DMS114 treated with DMSO at 0.1 percent for 48 hours (cell line): ENCODE measurements at regions not wholly inside any gene's neighbourhood (a gene's known extent, or its start where the extent isn't known, plus 50 kb on each side); places are given as distances from the start of the nearest gene placed in this dataset.
"Not testable (repeated sequence)": the region's sequence is repeated elsewhere in the genome, so short reads cannot be mapped to it uniquely, and the experiment has no call there.

Experiments
- DNase-seq: peaks from one replicate; lab custom pipeline; 2025; ENCODE audit not compliant: unreplicated experiment; lab: John Stamatoyannopoulos, UW

GRCh38 chr1:224029286-224030025 is 84.5 kb upstream of the FBXO28 start:
- DNase-seq = not testable (repeated sequence)

GRCh38 chr1:224028802-224029201 is 85.1 kb upstream of the FBXO28 start:
- DNase-seq = not testable (repeated sequence)

DNA sequence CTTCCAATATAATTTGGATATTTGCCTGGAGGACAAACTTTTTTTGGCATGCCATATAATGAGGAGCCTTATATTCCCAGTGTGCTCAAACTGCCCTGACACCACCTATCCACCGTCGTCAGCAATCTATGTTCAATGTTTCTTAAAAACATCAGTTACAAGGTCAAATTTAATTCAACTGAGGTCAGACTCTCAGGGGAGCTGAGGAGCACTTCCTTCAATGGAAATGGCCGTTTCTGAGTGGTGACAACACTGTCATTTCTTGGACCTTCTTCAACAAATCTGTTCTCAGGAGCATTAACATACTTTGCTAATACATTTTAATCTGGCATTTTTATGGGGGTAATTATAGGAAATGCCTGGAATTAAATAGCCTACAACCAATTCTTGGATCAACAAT is 90.8 kb upstream of the FBXO28 start:
- DNase-seq = not testable (repeated sequence)

- not testable (repeated sequence) for DNase-seq
Measured at GRCh38 chr1:224022249-224022970, 91.5 kb upstream of the FBXO28 start.

DNA sequence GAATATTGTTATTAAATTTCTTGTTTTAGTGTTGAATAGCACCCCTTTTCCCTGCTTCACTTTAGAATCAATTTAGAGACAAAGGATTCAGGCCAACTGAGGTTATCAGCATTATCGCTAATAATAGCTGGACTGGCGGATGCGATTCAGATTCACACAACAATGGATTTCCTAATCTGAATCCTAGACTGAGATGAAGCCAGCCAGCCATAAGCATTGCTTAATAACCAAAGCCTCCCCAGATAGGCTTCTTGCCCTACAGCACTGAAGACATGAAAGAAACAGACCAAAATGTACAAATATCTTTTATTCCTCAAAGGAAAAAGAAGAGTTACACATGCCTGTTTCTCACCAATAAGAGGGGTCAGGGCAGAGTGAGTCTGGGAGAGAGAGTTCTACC is 94.0 kb upstream of the FBXO28 start:
- DNase-seq = not testable (repeated sequence)

GRCh38 chr1:224015782-224016181 is 98.1 kb upstream of the FBXO28 start:
- not testable (repeated sequence) for DNase-seq

- DNase-seq = no peak
Measured at GRCh38 chr1:224014330-224014649, 99.6 kb upstream of the FBXO28 start.

DNA sequence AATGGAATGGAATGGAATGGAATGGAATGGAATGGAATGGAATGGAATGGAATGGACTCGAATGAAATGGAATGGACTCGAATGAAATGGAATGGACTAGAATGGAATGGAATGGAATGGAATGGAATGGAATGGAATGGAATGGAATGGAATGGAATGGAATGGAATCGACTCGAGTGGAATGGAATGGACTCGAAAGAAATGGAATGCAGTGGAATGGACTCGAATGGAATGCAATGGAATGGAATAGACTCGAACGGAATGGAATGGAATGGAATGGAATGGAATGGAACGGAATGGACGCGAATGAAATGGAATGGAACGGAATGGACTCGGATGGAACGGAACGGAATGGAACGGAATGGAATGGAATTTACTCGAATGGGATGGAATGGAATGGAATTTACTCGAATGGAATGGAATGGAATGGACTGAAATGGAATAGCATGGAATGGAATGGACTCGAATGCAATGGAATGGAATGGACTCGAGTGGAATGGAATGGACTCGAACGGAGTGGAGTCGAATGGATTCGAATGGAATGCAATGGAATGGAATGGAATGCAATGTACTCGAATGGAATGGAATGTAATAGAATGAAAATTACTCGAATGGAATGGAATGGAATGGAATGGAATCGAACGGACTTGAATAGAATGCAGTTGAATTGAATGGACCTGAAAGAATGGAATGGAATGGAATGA is 100.1 kb upstream of the FBXO28 start:
- not testable (repeated sequence) for DNase-seq

GRCh38 chr1:224012807-224013434 is 101.0 kb upstream of the FBXO28 start:
- DNase-seq = not testable (repeated sequence)

- not testable (repeated sequence) for DNase-seq
Measured at GRCh38 chr1:224012162-224012561, 101.7 kb upstream of the FBXO28 start.

DNA sequence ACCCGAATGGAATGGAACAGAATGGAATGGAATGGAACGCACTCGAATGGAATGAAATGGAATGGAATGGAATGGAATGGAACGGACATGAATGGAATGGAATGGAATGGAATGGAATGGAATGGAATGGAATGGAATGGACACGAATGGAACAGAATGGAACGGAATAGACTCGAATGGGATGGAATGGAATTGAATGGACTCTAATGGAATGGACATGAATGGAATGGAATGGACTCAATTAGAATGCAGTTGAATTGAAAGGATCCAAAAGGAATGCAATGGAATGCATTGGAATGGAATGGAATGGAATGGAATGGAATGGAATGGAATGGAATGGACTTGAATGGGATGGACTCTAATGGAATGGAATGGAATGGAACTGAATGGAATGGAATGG is 102.2 kb upstream of the FBXO28 start:
- not testable (repeated sequence) for DNase-seq

DNA sequence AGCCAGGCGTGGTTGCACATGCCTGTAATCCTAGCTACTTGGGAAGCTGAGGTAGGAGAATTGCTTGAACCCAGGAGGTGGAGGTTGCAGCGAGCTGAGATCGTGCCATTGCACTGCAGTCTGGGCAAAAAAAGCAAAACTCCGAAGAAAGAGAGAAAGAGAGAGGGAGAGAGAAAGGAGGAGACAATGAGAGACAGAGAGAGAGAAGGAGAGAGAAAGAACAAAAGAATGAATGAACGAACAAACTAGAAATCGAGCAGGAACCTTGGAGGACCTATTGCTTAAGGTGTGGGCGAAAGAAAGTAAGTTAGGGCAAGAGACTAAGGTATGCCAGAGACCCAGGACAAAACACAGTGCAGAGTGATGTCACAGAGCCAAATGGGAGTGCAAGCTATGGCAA is 102.8 kb upstream of the FBXO28 start:
- DNase-seq = not testable (repeated sequence)

DNA sequence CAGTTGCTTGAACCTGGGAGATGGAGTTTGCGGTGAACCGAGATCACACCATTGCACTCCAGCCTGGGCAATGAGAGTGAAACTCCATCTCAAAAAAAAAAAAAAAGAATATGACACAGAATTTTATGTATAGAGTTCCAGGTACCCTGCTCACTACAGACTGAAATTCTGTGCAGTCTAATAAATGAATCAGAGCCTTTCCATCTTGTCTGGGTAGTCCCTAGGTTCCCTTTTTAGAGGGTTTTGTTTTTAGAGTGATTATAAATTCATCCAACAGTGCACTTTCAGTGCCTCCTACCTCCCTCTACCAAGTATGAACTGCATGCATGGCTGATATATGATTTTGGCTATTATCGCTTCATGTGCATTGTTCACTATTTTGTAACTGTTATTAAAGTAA is 107.9 kb upstream of the FBXO28 start:
- not testable (repeated sequence) for DNase-seq

GRCh38 chr1:224004552-224005315 is 109.2 kb upstream of the FBXO28 start:
- not testable (repeated sequence) for DNase-seq

- not testable (repeated sequence) for DNase-seq
Measured at GRCh38 chr1:224003896-224004295, 110.0 kb upstream of the FBXO28 start.

DNA sequence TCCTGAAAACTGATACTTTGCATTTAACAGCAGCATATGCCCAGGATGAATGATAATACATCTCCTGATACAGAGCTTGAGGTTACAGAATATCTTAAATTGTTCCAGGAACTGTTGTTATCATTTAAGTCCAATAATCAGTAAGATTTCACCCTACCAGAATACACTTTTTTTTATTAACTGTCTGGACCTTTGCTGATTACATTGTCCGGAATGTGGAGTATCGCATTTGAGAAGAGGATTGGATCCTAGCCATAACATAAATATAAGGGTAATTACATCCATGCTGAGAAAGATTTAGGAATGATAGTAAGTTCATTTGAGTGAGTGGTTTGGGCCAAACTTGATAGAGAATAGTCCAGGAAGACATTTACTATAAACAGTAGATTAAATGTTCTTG is 112.2 kb upstream of the FBXO28 start:
- not testable (repeated sequence) for DNase-seq

DNA sequence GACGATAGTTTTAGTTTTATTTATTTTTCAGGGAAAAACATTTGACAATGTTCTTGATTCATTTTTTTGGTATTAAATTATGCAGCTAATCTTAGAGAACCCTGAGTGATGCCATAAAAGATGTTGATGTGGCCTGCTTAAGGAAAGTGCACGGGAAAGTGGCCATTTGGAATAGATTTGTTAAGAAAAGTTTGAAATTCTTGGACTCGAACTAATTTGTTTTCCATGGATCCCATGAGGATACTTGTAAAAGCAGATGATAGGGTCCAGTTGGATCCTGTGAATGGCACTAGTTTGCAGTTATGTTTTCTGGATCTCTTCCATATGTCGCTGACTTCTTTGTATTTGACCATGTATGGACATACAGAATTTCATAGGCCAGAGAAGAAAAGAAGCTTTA is 114.2 kb upstream of the FBXO28 start:
- DNase-seq = not testable (repeated sequence)

DNA sequence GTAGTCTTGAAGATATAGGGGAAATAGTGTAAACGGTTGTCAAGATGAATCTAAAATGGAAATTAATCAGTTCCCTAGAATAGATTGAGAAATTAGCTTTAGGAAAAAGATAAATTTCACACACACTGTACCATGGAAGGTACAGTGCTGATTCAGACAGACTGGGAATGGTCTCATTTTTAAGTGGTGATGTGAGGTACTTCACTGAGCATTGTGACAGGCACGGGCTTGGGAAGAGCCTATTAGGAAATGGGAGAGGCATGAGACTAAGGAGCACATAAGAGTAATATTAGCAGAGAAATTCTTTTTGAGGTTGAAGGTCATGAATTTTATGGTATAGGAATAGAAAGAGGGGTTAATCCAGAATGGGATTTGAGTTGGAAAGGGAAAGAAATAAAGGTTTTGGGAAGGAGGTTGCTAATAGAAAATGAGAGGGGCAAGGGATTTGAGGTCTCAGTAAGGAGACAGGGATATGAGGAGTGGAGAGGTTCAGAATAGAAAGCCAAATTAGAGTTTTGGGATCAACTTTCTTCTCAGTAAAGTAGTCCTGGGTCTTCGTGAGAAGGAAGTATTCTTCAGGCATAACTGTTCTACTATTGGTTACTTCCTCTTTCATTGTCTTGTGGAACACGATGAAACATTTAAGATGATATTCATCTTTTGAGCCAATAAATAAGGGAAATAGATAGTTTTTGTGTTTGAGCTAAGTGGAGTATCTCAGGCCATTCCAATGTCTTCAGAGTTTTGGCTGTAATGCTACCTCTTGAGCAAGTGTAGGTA is 115.0 kb upstream of the FBXO28 start:
- not testable (repeated sequence) for DNase-seq

- not testable (repeated sequence) for DNase-seq
Measured at GRCh38 chr1:223996376-223996775, 117.5 kb upstream of the FBXO28 start.
